Loucy (cell line): ENCODE measurements at regions not wholly inside any gene's neighbourhood (a gene's known extent, or its start where the extent isn't known, plus 50 kb on each side); places are given as distances from the start of the nearest gene placed in this dataset.

Experiments
- EZH2phosphoT487 ChIP-seq: fragments of 200-600 bp; IDR thresholded peaks from 2 replicates; pipeline ENCODE4 v1.6.1; 2018; ENCODE audit warnings: antibody characterized with exemption, mild to moderate bottlenecking, moderate library complexity, borderline replicate concordance
- TF ChIP-seq, protein P1 (sequence below): fragments of 200-600 bp; sonication (generic); conservative IDR thresholded peaks from 2 replicates; pipeline ENCODE4 v1.5.1; 2014; ENCODE audit warnings: mild to moderate bottlenecking, antibody characterized with exemption, low read length

GRCh38 chr20:24190905-24191304 lies 202.3 kb upstream of the GGTLC1 start:
- no peak for TF ChIP-seq EZH2phosphoT487
- TF ChIP-seq, protein P1, sequence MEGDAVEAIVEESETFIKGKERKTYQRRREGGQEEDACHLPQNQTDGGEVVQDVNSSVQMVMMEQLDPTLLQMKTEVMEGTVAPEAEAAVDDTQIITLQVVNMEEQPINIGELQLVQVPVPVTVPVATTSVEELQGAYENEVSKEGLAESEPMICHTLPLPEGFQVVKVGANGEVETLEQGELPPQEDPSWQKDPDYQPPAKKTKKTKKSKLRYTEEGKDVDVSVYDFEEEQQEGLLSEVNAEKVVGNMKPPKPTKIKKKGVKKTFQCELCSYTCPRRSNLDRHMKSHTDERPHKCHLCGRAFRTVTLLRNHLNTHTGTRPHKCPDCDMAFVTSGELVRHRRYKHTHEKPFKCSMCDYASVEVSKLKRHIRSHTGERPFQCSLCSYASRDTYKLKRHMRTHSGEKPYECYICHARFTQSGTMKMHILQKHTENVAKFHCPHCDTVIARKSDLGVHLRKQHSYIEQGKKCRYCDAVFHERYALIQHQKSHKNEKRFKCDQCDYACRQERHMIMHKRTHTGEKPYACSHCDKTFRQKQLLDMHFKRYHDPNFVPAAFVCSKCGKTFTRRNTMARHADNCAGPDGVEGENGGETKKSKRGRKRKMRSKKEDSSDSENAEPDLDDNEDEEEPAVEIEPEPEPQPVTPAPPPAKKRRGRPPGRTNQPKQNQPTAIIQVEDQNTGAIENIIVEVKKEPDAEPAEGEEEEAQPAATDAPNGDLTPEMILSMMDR: no peak
